ENCODE measurements at regions not wholly inside any gene's neighbourhood (a gene's known extent, or its start where the extent isn't known, plus 50 kb on each side); places are given as distances from the start of the nearest gene placed in this dataset.

DNA sequence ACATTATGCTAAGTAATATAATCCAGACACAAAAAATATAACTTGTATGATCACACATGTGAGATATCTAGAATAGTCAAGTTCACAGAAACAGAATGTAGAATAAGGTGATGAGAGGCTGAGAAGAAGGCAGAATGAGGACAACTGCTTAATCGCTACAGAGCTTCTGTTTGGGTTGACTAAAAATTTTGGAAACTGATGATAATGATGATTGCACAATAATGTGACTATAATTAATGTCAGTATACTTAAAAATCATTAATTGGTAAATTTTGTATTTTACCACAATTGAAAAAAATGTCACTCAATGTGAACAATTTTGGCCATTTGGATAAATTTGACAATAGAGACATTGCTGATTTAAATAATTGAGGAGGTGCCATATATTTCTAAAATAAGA is 1374.4 kb upstream of the CDH8 start:
- TF ChIP-seq MAX (IDR thresholded peaks at IDR 0.05) (no peak), NFIC (IDR thresholded peaks at IDR 0.05) (no peak), EGR1 (IDR thresholded peaks at IDR 0.05) (no peak), EP300 (IDR thresholded peaks at IDR 0.05; ENCODE audit: borderline replicate concordance) (no peak), ZBTB7A (IDR thresholded peaks at IDR 0.05; ENCODE audit: low read depth) (no peak), FOXM1 (IDR thresholded peaks at IDR 0.05; ENCODE audit: borderline replicate concordance, low read depth) (no peak), TCF12 (IDR thresholded peaks at IDR 0.05; ENCODE audit: low read depth) (no peak), USF1 (IDR thresholded peaks at IDR 0.05) (no peak), CEBPB (IDR thresholded peaks at IDR 0.05) (no peak), TEAD4 (IDR thresholded peaks at IDR 0.05) (no peak), RAD21 (IDR thresholded peaks at IDR 0.05; ENCODE audit: low read depth) (no peak)

- TF ChIP-seq CEBPB (IDR thresholded peaks at IDR 0.05) (no peak), NFIC (IDR thresholded peaks at IDR 0.05) (no peak), FOXM1 (IDR thresholded peaks at IDR 0.05; ENCODE audit: borderline replicate concordance, low read depth) (no peak), REST (IDR thresholded peaks at IDR 0.05; ENCODE audit: low read depth) (no peak), USF1 (IDR thresholded peaks at IDR 0.05) (no peak), ZBTB7A (IDR thresholded peaks at IDR 0.05; ENCODE audit: low read depth) (no peak), EGR1 (IDR thresholded peaks at IDR 0.05) (no peak), TEAD4 (IDR thresholded peaks at IDR 0.05) (no peak)
These were observed 1367.6 kb upstream of the CDH8 start for GRCh38 chr16:63403792-63404191.

DNA sequence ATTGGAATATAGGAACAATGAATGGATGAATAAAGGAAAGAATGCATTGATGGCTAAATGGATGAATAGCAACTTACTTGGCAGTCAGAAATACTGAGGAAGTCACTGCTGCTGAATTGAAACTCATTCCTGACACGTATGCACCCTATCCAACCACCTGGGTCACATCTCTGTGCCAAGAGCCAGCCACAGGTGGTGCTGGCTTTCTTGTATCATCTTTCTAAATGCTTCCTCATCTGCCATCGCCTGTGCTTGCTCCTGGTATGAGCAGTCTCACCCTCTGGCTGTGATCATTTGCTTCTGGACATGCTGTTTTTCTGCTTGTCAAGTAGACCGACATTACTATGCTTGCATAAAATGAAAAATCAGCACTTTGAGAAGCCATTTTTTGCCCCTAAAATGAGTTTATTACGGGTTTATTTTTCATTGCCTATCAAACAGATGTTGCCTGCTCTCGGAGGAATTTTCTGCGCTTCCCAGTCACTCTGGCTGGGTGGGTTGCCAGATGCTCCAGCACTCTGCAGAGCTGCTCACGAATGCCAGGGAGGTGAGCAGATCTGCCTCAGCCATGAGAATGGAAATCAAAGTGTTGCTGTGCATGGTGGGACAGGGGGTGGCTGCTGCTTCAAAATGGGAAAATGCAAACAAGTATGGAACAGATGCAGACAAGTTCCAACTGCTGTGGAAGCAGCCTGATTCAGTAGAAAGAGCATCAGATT is 1349.6 kb upstream of the CDH8 start:
- TF ChIP-seq ZBTB7A (IDR thresholded peaks at IDR 0.05; ENCODE audit: low read depth) = no peak
- TF ChIP-seq CREB1 (IDR thresholded peaks at IDR 0.05; ENCODE audit: low read depth) = no peak
- TF ChIP-seq RAD21 (IDR thresholded peaks at IDR 0.05; ENCODE audit: low read depth) = no peak
- no peak for TF ChIP-seq MAX (IDR thresholded peaks at IDR 0.05)
- TF ChIP-seq REST (IDR thresholded peaks at IDR 0.05; ENCODE audit: low read depth) = no peak
- no peak for TF ChIP-seq FOXM1 (IDR thresholded peaks at IDR 0.05; ENCODE audit: borderline replicate concordance, low read depth)
- no peak for TF ChIP-seq TEAD4 (IDR thresholded peaks at IDR 0.05)
- no peak for TF ChIP-seq YY1 (IDR thresholded peaks at IDR 0.05; ENCODE audit: low read depth)
- TF ChIP-seq CEBPB (IDR thresholded peaks at IDR 0.05) = no peak
- no peak for TF ChIP-seq NFIC (IDR thresholded peaks at IDR 0.05)
- no peak for TF ChIP-seq EP300 (IDR thresholded peaks at IDR 0.05; ENCODE audit: borderline replicate concordance)

DNA sequence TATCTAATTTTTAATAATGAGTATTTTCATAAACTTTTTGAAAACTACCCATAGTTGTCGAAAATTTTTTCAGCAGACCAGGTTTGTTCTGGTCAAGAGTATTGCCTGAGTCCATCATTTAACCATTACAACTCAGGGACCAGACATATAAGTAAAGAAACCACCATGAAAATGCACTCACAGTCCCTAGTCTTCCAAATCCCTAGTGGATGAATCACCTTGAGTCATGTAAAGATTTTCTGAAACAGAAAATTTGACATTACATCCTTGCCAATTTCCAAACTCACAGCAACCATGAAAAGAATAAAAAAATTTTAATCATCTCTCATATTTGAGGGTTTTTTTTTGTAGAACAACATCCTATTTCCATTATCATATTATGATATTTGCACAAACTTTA is 1337.5 kb upstream of the CDH8 start:
- TF ChIP-seq YY1 (IDR thresholded peaks at IDR 0.05; ENCODE audit: low read depth) (no peak), ZBTB7A (IDR thresholded peaks at IDR 0.05; ENCODE audit: low read depth) (no peak), USF1 (IDR thresholded peaks at IDR 0.05) (no peak), RAD21 (IDR thresholded peaks at IDR 0.05; ENCODE audit: low read depth) (no peak)

- no peak for TF ChIP-seq TCF12 (IDR thresholded peaks at IDR 0.05; ENCODE audit: low read depth)
- TF ChIP-seq EGR1 (IDR thresholded peaks at IDR 0.05) = no peak
- TF ChIP-seq TEAD4 (IDR thresholded peaks at IDR 0.05) = no peak
- TF ChIP-seq RAD21 (IDR thresholded peaks at IDR 0.05; ENCODE audit: low read depth) = no peak
- no peak for TF ChIP-seq REST (IDR thresholded peaks at IDR 0.05; ENCODE audit: low read depth)
These were observed 1336.6 kb upstream of the CDH8 start for GRCh38 chr16:63372815-63373214.
